ENCODE measurements at regions not wholly inside any gene's neighbourhood (a gene's known extent, or its start where the extent isn't known, plus 50 kb on each side); places are given as distances from the start of the nearest gene placed in this dataset.
"Not testable (repeated sequence)": the region's sequence is repeated elsewhere in the genome, so short reads cannot be mapped to it uniquely, and the experiment has no call there.

- DNase-seq, result no peak
Measured at GRCh38 chr5:136453986-136454758, 88.8 kb upstream of the TRPC7 start.

DNA sequence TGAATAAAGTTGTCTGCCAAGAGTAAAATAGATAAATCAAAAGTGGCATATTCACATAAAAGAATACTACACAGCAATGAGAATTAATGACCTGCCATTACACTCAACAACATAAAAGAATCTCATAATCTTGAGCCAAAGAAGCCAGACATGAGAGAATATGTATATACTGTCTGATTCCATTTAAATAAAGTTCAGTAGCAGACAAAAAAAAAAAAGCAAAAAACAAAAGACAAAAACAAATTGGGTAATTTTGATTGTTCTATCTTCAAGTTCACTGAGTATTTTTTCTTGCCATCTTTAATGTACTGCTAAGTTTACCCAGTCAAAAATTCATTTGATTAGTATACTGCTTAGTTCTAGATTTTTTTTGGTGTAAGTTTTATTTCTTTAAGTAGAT lies 87.9 kb upstream of the TRPC7 start:
- DNase-seq, result no peak

- DNase-seq, result not testable (repeated sequence)
Measured at GRCh38 chr5:136447576-136447975, 82.2 kb upstream of the TRPC7 start.

- DNase-seq, result no peak
Measured at GRCh38 chr5:136446565-136446964, 81.2 kb upstream of the TRPC7 start.

DNA sequence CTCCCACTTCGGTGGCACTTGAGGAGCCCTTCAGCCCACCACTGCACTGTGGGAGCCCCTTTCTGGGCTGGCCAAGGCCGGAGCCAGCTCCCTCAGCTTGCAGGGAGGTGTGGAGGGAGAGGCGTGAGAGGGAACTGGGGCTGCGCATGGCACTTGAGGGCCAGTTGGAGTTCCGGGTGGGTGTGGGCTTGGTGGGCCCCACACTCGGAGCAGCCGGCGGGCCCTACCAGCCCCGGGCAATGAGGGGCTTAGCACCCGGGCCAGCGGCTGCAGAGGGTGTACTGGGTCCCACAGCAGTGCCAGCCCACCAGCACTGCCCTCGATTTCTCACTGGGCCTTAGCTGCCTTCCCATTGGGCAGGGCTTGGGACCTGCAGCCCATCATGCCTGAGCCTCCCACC lies 78.8 kb upstream of the TRPC7 start:
- not testable (repeated sequence) for DNase-seq

GRCh38 chr5:136439367-136439766 lies 74.0 kb upstream of the TRPC7 start:
- no peak for DNase-seq

DNA sequence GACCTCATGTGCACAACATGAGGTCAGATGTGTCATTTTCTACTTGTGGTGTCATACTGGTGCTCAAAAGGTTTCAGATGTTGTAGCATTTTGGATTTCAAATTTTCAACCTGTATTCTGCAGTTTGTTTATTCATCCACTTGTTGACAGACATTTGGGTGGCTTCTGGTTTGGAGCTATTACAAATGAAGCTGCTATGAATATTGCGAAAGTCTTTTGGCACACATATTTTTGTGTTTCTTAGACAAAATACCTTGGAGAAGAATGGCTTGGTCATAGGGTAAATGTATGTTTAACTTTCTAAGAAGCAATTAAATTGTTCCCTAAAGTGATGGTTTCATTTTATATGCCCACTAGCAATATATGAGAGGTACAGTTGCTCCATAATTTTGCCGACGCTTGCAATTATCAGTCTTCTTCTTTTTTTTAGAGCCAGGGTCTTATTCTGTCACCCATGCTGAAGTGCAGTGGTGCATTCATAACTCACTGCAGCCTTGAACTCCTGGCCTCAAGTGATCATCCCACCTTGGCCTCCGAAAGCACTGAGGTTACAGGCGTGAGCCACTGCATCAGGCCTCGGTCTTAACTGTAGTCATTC lies 70.7 kb upstream of the TRPC7 start:
- DNase-seq, result no peak

DNA sequence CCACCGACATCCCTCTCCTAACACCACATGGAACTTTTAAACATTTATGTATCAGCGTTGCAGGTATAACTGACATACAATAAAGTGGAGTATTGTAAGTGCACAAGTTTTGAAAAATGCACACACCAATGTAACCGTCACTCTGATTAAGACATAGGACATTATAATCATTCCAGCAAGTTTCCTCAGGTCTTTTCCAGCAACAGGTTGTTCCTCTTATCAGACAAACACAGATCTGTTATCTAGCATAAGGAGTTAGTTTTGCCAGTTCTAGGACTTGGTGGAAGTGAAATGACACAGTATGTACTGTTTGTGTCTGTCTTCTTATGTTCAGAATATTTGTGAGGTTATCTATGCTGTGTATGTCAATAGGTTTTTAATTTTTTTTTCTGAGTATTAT lies 69.5 kb upstream of the TRPC7 start:
- DNase-seq, result no peak

DNA sequence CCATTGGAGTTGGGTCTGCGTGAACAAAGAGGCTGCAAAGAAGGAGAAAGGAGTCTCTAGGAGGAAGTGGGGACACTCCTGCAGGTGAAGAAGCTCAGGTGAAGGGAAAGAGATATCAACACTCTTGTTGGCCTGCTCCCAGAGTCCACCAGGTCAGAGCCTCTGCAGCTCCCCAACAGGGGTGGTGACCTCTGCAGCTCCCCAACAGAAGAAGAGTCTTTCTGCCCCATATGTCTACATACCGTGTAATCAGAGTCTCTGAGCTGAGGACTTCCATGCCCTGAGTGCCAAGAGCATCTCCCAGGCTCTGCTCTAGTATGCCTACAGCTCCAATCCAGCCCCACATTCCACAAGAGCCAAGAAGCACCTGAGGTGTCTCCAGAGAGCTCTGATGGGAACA lies 67.4 kb upstream of the TRPC7 start:
- no peak for DNase-seq

GRCh38 chr5:136430081-136430480 lies 64.7 kb upstream of the TRPC7 start:
- DNase-seq, result no peak

DNA sequence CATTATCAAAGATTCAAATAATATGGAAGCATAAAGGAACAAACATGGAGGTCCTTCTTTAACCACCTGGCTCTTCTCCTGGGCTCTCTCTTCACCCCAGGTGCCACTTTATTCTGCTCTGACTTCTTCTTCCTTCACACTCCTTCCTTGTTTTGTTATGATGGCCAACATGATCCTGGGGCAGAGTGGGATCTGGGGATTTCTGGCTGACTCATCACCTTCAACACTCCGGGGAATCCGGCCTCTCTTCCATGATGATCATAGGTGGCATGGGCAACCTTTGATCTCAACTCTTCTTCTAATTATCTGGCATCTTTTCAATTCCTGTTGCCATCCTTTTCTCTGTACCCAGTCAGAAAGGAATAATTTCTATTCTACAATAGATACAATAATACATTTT lies 62.1 kb upstream of the TRPC7 start:
- no peak for DNase-seq

- DNase-seq, result no peak
Measured at GRCh38 chr5:136425921-136426320, 60.6 kb upstream of the TRPC7 start.

DNA sequence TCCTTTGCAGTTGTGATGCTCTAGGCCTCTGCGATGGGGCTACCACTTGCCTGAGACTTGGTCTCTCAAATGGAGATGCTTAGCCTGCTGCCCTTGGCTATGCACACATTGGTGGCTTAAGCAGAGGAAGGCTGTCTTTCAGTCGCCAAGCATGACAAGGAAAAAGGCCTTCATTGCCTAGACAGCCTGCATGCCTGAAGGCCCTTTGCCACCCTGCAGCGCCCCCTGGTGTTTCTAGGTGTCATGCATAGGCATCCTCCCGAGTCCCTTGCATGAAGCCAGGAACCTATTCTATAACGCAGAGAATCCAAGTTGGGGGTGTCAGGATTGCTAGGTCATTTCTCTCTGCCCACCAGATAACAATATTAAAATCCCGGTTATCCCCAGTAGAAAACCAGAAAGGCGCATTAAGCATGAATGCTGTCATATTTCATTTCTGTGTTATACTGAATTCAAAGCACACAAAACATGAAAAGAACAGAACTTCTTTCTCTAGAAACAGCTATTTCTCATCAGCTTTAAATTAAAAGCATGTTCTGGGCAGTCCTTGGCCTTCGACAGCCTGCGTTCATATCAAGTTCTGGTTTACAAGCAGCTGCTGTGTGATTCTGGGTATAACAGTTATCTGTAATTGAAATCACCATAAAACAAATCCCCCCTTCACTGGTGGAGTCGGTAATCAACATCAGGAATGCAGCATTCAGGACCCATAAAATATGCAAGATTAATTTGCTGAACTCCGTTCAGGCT lies 59.7 kb upstream of the TRPC7 start:
- DNase-seq, result peak in 1 of 2 experiments; percentile 46

DNA sequence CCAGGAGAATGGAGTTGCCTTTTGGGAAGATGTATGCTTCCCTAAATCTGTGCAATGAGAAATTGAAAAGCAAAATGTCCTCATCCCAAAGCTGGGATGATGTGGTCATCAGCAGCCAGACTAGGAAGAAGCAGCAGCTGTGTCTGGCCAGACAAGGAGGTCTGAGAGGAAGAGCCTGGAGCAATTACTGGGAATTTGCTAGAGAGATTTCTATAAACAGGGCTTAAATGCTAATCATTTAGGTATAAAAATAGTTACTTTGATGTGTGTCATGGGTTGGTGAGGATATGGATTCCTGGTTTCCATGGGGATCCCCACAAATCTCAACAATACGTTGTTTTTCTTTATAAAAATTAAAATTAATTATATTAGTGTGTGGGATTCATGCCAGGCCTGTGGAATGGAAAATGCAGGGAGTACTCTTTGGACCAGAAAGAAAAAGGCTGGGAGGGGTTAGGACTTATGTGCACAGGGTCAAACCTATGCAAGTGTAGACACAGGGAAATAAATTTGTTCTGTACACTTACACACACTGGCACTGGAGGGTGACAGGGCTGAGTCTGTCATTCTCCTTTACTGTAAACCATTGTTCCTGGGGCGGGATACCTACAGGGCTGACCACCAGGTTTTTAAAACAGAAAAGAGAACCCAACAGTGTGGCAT lies 58.7 kb upstream of the TRPC7 start:
- DNase-seq, result no peak

DNA sequence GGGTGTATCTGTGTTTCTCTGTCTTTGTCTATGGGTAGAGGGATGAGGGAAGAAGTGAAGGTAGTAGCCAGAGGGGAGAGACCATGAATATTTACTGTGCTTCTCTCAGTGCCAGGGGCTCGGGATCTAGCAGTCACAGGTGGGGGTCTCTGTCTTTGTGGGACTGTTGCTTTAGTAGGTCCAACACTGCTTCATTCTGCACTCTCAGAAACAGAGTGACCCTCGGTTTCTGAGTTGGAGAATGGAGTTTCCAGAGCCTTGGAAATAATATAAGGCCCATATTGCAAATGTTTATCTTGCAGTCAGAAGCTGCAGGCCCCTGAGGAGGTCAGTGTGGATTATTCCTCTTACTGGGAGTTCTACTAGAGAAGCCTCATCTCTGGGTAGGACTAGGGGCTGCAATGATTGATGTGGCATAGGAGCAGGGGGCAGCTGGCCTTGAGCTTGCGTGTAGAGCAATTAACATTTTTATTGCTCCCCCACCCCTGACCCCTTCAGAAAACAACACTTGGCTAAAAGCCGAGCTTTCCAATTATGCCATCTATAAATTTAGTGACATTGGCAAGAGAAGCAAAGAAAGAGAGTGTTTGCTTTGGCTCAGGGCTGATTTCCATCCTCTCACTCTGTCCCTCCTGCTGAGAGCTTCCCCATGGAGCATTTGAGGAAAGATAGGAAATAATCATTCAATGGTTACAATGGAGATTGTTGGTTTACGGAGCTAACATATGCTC lies 55.0 kb upstream of the TRPC7 start:
- DNase-seq, result no peak

GRCh38 chr5:136418301-136418700 lies 53.0 kb upstream of the TRPC7 start:
- DNase-seq, result no peak

Data from SW 1271 (cell line).